ENCODE measurements at regions not wholly inside any gene's neighbourhood (a gene's known extent, or its start where the extent isn't known, plus 50 kb on each side); places are given as distances from the start of the nearest gene placed in this dataset.

DNA sequence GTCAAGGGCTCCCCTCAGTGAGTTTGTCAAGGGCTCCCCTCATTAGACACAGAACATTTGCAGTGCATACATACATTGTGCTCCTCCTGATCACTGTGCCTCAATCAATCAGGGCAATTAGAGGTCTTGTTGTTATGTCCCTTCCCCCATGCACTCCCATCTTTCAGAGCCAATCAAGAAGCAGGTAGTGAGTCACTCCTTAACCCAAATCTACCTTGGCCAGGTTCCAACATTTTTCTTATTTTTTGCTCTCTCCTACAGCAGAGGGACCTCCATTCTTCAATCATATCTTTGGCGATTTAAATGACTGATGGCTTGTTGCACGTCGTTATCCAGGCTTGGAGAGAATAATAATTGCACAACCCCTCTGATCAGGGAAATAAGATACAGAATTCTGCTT is 409.9 kb upstream of the SPTLC3 start:
- no peak overlapping the region for H2BK15ac ChIP-seq (ENCODE audit: low read length)
- H3K23me2 ChIP-seq (ENCODE audit: low read depth, low read length): no peaks in the 10 kb centered on the region
- H3K18ac ChIP-seq (ENCODE audit: extremely low read depth, low read length): no peak overlapping the region
- no peak overlapping the region for H3K9ac ChIP-seq (replicated peaks in 1 of 4; ENCODE audit: extremely low read depth in 1 of 4, low read depth in 3 of 4, low read length in 3 of 4)
- no peaks in the 10 kb centered on the region for H3K79me1 ChIP-seq (ENCODE audit: low read depth, low read length)
- H2AK5ac ChIP-seq (ENCODE audit: low read depth, low read length): no peak overlapping the region
- H3K27me3 ChIP-seq (replicated peaks in 1 of 4; ENCODE audit: control insufficient read depth in 3 of 4, extremely low read depth in 1 of 4, insufficient read depth in 3 of 4, low read length in 3 of 4): no peaks in the 10 kb centered on the region
- WGBS, 2 experiments (ENCODE audit: extremely low coverage in 1 of 2, insufficient coverage in 1 of 2, insufficient read length in 1 of 2, insufficient replicate concordance in 2 of 2, low coverage in 1 of 2, low lambda C conversion rate in 2 of 2, missing lambda C conversion rate in 1 of 2): 85% methylated on average over 3 of the region's 3 CpGs; no CpG with 5 or more reads in 1 of the 2 experiments
- H2AFZ ChIP-seq (ENCODE audit: low read length): peak overlapping the region; percentile 77; the same call in 1 of the 2 replicates
- H2BK5ac ChIP-seq (ENCODE audit: low read depth, low read length): no peak overlapping the region
- H3K4ac ChIP-seq (replicated peaks; ENCODE audit: insufficient read length, low read depth, low read length): no peak overlapping the region
- H3K14ac ChIP-seq (ENCODE audit: insufficient read length): no peak overlapping the region
- H3K36me3 ChIP-seq (ENCODE audit: control insufficient read depth in 2 of 4, insufficient read depth in 4 of 4, low read length in 3 of 4): no peaks in the 10 kb centered on the region
- H2BK20ac ChIP-seq (ENCODE audit: low read length): no peak overlapping the region
- no peaks in the 10 kb centered on the region for H4K20me1 ChIP-seq (replicated peaks in 1 of 2; ENCODE audit: control insufficient read depth in 1 of 2, insufficient read depth in 2 of 2, low read length in 2 of 2)
- H3K23ac ChIP-seq (ENCODE audit: insufficient read length): no peak overlapping the region
- no peak for FAIRE-seq
- no peak overlapping the region for H4K91ac ChIP-seq (replicated peaks; ENCODE audit: insufficient read length, low read length)
- H2BK120ac ChIP-seq (replicated peaks; ENCODE audit: low read depth, low read length): no peak overlapping the region
- H2BK12ac ChIP-seq (ENCODE audit: low read depth, low read length): no peak overlapping the region
- H4K5ac ChIP-seq (ENCODE audit: insufficient read length, low read depth, low read length): no peak overlapping the region
- DNase-seq (ENCODE audit: low read depth in 1 of 2, low spot score in 2 of 2): no peak
- peaks cover 0 to 5% (median 2%) of the 10 kb centered on the region in 4 experiments; a peak in 2 of 7 replicates for H3K4me1 ChIP-seq (replicated peaks in 1 of 4; ENCODE audit: control insufficient read depth in 3 of 4, insufficient read depth in 4 of 4, low read length in 3 of 4)
- H3K4me2 ChIP-seq (ENCODE audit: insufficient read depth in 1 of 2, low read depth in 2 of 2, low read length in 2 of 2): no peak overlapping the region
- H3K27ac ChIP-seq (ENCODE audit: low read depth, low read length): no peak overlapping the region
- no peak overlapping the region for H3K56ac ChIP-seq (replicated peaks; ENCODE audit: insufficient read length, low read depth, low read length)
- ChIA-PET CTCF (ENCODE audit: partially characterized antibody) (interaction anchor here (1.0 to 1.2 kb wide), 2 partner anchors 9 to 28 kb away, joined by 3 read pairs; no protein-coding TSS in a partner anchor), POLR2A (ENCODE audit: partially characterized antibody) (interaction anchor here (1.9 kb wide), 1 partner anchor 154 kb away, joined by 4 read pairs; no protein-coding TSS in a partner anchor)
- no peak overlapping the region for H4K8ac ChIP-seq (ENCODE audit: extremely low read depth, insufficient read depth, low read length)
- no peaks in the 10 kb centered on the region for H3K79me2 ChIP-seq (ENCODE audit: control insufficient read depth in 1 of 2, insufficient read depth in 2 of 2, low read length in 2 of 2)
- no peaks in the 10 kb centered on the region for H3K9me3 ChIP-seq (ENCODE audit: insufficient read depth in 2 of 2, low read depth in 1 of 2, low read length in 1 of 2)
- no peak overlapping the region for H3K4me3 ChIP-seq (ENCODE audit: extremely low read depth in 1 of 4, insufficient read depth in 2 of 4, low read depth in 3 of 4, low read length in 4 of 4)
- no peak for TF ChIP-seq SAP30 (IDR thresholded peaks at IDR 0.05; ENCODE audit: insufficient read depth, insufficient replicate concordance, low read length)
- TF ChIP-seq BRCA1 (IDR thresholded peaks at IDR 0.05; ENCODE audit: low read depth, low read length): no peak
- TF ChIP-seq, protein P1, sequence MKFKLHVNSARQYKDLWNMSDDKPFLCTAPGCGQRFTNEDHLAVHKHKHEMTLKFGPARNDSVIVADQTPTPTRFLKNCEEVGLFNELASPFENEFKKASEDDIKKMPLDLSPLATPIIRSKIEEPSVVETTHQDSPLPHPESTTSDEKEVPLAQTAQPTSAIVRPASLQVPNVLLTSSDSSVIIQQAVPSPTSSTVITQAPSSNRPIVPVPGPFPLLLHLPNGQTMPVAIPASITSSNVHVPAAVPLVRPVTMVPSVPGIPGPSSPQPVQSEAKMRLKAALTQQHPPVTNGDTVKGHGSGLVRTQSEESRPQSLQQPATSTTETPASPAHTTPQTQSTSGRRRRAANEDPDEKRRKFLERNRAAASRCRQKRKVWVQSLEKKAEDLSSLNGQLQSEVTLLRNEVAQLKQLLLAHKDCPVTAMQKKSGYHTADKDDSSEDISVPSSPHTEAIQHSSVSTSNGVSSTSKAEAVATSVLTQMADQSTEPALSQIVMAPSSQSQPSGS (IDR thresholded peaks at IDR 0.05; ENCODE audit: low read length): no peak
- no peak for TF ChIP-seq BCL11A (IDR thresholded peaks at IDR 0.05; ENCODE audit: low read depth in 2 of 2, low read length in 2 of 2)
- TF ChIP-seq HDAC2 (IDR thresholded peaks at IDR 0.05; ENCODE audit: borderline replicate concordance in 1 of 2, low read depth in 2 of 2, low read length in 2 of 2): no peak
- TF ChIP-seq RBBP5 (IDR thresholded peaks at IDR 0.05; ENCODE audit: borderline replicate concordance, low read depth, low read length): no peak
- TF ChIP-seq TAF7 (optimal IDR thresholded peaks at IDR 0.05; ENCODE audit: borderline replicate concordance, low read depth, low read length): no peak
- TF ChIP-seq CBX8 (IDR thresholded peaks at IDR 0.05; ENCODE audit: borderline replicate concordance, low read depth, low read length): no peak
- no peak for TF ChIP-seq GTF2F1 (IDR thresholded peaks at IDR 0.05; ENCODE audit: borderline replicate concordance, low read depth, low read length)
- TF ChIP-seq FOSL1 (IDR thresholded peaks at IDR 0.05; ENCODE audit: insufficient read depth, low read depth, low read length): no peak
- no peak for TF ChIP-seq KDM5A (IDR thresholded peaks at IDR 0.05; ENCODE audit: low read length)
- no peak for TF ChIP-seq KDM1A (IDR thresholded peaks at IDR 0.05; ENCODE audit: borderline replicate concordance, low read length)

Data from H1 (cell line).